GM11168 (cell line): ENCODE measurements at regions not wholly inside any gene's neighbourhood (a gene's known extent, or its start where the extent isn't known, plus 50 kb on each side); places are given as distances from the start of the nearest gene placed in this dataset.

Experiments used
- in situ Hi-C: fragments of 300-500 bp; cut with MboI; formaldehyde crosslinking; loops from one replicate; pipeline ENCODE4 v1.12.0; 2022; ENCODE audit warnings: low sequenced_read_pairs; ENCODE audit not compliant: unreplicated experiment

DNA sequence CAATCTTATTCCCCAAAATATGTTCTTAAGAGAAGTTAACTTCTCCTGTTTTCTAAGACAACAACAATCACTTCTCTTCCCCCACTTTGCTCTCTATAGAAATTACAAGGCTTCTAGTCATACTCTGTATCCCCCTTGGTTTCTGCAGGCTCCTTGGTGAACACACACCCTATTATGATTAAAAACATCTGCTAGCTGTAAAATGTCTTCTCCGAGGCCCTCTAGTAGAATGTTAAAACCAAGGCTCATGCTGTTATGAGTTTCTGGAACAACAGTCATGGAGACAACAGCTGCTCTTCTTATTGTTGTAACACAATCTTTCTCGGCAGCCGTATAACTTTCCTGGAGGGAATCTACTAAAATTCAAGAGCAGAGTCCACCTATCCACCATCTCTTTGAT lies 397.5 kb upstream of the CCDC196 start:
- in situ Hi-C loops: no loop called here

DNA sequence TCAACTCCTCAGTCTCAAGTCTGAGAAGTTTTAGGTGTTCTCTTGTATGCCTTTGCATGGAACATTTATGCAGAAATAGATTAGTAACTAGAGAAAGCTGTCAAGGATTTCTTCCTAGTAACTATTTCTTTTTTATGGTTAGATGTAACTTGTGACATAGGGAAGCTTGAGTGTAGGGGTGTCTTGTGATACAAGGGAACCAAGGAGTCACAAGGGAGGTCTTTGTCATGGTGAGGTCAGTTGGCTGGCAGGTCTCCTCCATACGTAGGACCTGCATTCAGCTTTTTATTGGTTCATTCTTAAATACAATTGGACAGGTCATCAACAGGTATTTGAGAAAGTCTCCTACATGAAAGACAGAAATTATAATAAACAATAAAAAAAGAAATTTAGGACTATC lies 394.0 kb upstream of the CCDC196 start:
- in situ Hi-C loops: no loop called here

DNA sequence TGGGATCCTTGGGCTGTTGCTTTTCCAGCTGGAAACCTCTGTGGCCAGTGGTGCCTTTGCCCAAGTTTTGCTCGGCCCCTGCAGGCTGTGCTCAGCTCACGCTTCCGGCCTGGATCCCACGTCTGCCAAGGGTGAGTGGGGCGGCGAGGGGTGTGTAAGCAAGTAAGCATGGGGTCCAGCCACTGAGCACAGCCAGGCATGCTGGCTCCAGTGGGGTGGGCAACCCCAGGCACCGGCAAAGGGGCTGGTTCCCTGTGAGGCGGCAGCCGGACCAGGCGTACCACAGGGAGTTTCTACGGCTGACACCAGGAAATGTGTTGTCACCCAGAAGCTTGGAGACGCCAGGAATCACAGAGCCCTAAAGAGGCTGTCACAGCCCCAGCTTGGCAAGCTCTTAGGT lies 393.4 kb upstream of the CCDC196 start:
- in situ Hi-C loops: no loop called here

DNA sequence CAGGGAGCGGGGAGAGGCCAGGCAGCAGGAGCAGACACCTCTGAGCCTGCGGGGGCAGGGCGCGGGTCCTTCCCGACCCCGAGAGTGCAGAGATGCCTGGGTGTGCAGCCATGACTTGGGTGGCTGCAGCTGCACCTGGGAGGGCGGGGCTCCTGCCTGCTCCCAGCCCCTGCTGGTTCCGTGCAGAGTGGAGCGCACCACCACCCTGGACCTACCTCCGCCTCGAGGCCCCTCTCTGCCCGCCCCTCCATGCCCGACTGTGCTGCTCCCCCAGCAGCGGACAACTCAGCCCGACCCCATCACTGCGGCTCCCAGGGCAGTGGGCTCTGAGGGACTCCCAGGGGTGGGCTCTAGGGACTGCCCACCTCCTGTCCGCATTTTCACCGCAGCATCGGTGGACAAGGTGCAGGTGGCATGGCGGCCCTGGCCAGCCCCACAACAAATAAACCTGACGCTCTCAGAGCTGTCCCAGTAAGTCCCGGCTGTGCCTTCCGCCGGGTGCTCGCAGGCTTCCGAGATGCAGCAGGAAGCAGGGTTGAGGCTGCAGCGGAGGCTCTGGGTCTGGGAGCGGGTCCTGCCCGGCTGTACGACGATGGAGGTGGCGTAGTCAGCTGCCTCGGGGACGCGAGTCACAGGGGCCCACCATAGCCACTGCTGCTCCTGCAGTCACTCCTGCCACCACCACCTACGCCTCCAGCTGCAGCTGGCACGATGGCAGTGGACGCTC lies 392.0 kb upstream of the CCDC196 start:
- in situ Hi-C loops: no loop called here

DNA sequence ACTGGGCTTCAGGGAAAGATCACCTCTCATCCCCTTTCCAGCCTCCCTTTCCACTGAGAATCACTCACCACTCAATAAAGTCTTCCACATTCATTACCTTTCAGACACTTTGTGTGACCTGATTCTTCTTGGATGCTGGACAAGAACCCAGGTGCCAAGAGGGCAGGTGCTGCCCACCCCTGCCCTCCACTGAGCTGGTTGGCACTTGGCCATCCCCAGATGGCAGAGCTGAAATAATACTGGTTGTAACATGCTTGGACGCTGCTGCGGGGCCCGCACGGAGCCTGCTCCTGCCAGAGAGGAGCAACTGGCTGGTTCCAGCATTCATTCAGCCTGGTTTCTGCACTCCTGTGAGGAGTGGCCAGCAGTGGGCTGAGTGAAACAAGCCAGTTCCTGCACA lies 386.7 kb upstream of the CCDC196 start:
- in situ Hi-C loops: no loop called here

DNA sequence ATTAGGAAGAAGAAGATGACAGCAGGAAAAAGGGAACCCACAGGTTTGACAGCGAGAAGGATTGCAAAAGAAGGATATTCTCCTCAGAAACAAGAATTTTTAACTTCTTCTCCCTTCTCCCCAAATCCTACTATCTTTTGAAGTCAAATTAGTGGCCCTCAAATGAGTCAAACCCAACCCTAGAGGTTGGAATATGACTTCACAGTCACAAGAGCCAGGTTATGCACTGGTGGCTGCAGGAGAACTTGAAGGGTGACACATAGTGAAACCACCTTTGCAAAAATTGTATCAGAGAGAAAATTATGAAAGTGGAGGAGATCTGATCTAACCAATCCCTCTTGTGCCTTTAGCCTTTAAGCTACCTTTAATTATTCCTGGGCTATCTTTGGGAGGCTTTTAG lies 386.2 kb upstream of the CCDC196 start:
- in situ Hi-C loops: no loop called here

DNA sequence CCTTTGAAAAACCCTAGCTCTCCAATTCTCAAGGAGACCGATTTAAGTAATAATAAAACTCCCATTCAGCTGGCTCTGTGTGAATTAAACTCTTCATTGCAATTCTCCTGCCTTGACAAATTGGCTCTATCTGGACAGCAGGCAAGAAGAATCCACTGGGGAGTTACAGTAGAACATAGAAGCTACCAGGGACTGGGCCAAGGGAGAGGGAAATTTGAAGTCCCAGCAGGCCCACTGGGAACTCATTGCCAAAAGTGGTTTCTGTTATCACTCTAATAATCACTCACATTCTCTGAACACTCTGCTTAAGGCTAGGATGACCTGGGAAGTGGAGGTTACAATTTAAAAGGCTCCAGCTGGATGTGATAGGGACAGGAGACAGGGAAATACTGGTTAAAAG lies 384.5 kb upstream of the CCDC196 start:
- in situ Hi-C loops: no loop called here

DNA sequence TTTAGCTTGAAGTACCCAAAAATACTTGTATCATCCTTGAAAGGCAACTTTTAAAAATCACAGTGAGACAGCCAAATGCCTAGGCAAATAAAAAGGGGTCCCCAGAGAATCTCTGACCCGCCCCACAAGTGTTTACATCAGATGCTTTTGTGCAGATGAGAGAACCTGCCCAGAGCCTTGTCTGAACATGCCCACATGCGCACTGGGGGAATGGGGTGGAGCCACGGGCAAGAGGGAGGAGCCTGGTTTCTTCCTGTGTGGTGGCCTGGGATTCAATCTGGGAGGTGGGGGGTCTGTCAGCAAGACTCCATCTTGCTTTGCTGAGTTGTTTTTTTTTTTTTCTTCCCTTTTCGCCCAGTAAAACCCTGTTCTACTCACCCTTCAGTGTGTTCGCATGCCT lies 381.7 kb upstream of the CCDC196 start:
- in situ Hi-C loops: no loop called here

DNA sequence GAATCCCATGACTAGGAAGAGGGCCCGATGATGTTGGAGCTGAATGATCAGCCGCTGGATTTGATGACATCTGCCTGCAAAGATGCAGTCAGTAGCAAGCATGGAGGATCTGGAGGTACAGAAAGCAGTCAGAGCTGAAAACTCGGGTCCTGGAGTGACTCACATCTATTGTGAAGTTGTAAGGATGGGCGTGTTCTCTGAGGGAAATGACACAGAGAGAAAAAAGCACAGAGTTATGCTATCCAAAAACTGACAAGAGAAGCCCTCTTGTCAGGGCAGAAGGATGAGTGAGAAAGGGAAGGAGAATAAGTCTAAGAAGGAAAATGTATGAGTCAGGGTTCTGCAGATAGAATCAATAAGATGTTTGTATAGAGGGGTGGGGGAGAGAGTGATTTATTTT lies 380.4 kb upstream of the CCDC196 start:
- in situ Hi-C loops: no loop called here

DNA sequence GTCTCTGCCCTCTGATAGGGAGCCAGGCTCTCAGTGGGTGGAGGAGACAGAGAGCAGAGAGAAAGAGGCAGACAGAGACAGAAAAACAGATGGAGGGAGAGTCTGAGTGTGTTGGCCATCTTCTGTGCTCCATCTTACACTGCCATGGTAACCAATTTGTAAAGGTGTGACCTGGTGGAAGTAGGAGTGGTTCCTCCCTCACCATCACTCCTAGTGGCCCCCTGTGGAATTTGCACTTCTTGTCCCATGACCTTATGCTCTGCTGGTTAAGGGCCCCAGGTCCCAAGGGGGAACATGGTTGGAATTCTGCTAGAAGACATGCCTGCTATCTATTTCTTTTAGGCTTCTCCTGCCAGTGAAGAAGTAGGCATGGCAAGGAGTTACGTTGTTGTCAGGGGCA lies 376.7 kb upstream of the CCDC196 start:
- in situ Hi-C loops: no loop called here

DNA sequence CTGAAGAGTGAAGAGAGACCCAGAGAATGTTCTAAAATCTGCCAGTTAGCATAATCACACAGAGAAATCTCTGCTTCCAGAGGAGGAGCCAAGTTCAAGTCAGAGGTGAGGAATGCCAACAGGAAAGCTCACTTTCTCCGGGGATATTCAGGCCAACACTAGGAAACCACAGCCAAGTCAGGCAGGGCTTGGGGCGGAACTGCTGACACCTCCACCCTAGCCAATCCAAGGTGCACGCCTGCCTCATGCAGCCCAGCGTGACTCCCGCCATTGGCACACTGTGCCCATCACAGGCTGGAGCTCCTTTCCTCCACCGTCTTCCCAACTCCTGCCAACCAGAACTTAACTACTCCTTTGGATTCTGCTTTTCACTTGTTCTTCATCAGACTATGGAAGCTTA lies 374.3 kb upstream of the CCDC196 start:
- in situ Hi-C loops: no loop called here

DNA sequence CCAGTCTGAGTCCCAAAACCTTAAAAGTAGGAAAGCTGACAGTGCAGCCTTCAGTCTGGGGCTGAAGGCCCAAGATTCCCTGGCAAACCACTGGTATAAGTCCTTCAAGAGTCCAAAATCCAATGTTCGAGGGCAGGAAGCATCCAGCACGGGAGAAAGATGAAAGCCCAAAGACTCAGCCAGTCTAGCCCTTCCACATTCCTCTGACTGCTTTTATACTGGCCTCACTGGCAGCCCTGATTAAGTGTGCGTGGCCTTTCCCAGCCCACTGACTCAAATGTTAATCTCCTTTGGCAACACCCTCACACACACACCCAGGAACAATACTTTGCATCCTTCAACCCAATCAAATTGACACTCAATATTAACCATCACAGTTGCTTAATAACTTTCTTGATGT lies 372.1 kb upstream of the CCDC196 start:
- in situ Hi-C loops: no loop called here

DNA sequence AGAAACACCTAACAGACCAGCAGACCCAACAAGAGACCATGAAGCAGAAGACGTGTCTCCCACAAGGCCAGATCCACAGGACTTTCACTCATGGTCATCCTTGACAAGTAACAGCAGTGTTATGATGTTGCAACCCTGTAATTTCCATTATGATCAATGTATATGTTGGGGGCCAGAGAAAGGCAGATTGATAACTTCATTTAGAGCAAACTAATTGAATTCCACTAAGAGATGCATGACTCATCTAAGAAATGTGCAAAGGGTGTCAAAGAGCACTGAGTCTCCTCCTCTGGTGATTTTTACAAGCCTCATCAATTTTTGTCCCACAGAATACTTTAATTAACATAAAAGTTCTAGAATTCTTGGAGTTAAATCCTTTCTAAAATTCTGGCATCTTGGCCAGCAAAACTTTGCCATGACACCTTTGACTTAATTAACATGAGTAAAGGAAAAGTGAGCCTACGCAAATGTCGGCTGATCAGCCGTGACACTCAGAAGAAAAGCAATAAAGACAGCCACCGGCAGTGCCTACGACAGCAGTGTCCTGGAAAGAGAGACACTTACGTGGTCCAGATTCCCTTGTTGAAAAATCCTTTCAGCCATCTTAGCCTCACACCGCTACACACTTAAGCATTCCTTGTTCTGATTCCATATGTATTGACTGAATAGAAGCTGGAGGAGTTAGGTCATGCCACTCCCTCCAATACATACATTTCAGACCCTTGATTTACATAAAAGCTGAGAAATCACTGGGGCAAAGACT lies 370.2 kb upstream of the CCDC196 start:
- in situ Hi-C loops: no loop called here

DNA sequence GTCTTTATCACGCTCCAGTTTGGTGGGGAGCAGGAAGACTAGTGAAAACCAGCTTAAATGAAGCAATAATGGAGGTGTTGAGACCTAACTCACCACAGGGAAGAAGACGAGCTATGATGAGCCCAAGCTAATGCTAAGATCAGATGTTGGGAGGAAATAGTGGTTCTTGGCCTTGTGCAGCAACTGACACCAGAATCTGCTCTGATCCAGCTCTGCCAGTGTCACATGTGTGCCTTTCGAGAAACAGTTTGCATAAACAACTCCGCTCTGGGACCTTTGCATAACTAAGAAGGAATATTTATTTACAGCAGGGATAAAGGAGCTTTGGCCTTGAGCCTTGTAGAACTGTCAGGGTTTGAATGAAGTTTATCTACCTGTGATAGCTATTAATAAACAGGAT lies 369.4 kb upstream of the CCDC196 start:
- in situ Hi-C loops: no loop called here

DNA sequence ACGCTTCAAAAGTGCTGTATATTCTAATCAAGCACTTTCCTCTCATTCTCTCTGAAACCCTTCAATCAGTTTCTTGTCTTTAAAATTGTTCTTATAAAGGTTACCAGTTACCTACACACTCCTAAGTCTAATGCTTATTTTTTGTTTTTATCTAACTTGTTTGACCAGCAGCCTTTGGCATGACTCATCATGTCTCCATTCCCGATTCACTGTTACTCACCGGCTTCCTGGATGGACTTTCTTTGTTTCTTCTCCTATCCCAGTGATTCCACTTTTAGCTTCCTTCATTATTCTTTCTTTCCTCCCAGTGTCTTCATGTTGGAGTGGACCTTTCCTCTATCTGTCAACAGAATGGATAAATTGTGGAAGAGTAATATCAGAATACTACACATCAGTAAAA lies 368.6 kb upstream of the CCDC196 start:
- in situ Hi-C loops: no loop called here

DNA sequence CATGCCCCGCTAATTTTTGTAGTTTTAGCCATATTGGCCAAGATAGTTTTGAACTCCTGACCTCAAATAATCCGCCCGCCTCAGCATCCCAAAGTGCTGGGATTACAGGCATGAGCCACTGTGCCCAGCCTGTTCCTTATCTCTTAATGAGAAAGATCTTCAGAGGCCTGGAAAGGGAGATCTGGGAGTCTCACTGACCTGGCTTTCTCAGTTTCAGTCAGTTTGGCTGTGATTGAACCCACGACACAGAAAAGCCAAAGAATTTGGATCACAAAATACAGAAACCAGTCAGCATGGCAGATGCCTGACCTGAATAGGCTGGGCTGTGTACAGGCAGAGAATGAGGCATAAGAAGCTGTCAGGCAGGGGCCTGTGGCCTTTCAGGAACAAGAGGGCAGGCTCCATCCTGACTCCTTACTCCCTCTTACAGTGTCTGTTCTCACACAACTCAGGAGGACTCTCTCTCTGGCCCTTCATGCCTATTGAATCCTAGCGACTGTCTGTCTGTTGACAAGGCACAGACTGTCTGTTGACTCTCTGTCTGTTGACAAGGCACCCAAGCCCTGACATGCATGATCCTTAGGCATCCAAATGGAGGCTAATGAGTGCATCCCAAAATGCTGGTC lies 366.5 kb upstream of the CCDC196 start:
- in situ Hi-C loops: no loop called here

DNA sequence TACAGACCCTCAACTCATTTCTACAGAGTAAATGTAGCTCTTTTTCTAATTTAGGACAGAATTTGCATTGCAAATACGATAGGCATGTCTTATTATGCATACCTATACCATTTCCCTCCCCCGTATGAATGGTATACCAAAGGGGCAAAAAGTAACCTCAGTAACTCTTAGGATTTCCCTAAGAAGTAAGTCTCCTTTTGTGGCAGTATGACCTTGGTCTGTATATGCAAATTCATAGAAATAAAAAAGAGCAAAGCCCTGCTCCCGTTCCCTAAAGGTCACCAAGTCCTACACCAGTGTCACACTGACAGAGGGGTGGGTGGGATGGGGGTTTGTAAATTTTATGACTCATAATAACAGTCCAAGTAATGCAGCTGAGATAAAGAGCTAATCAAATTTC lies 365.8 kb upstream of the CCDC196 start:
- in situ Hi-C loops: no loop called here

DNA sequence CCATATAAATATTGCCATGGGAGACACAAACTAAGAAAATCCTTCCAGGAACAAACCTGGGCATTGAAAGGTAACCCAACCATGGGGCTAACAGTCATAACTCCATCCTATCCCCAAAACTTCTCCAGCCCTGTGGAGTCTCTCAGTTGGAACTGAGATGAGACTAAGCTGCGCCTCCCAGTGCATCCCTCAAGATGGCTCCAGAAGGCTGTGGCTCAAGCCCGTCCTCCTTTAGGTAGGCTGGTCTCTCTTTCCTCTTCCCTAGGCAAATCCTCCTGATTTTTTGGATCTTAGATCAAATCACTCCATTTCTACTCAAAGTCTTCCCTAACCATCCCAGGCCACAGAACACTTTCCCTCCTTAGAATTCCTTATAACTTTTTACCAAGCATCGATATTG lies 364.3 kb upstream of the CCDC196 start:
- in situ Hi-C loops: no loop called here

DNA sequence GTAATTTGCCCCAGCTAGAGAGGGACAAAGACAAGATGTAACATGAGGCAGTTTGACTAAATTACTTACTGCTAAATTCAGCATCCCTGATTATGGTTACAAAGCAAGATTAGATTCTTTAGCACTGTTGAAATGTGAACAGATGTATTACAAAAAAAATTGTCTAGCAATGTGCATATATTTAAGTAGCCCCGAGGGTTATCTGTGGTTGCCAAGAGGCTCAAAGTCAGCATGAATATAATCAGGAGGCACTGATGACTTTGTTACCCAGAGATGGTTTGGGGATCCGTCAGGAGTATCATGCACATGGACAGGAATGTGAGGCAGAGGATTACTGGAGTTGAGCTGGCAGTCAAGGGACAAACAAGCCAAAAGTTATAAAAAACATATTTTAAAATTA lies 356.9 kb upstream of the CCDC196 start:
- in situ Hi-C loops: no loop called here

DNA sequence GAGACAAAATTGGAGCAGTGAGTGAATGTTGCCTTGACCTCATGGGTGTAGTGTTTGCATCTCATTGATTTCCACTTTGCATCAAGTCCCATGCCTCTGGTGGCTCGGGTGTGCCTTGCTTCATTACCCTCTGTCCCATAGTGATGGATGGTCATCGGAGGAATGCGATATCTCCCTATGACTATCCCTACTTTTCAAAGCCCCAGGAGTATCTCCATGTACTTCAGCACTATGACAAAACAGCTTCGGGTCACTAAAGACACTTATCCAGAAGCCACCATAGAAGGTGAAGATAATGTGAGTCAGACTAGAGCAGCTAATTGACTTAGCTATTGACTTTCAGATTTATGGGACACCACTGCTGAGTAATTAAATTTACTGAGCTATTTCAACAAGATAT lies 355.1 kb upstream of the CCDC196 start:
- in situ Hi-C loops: no loop called here

DNA sequence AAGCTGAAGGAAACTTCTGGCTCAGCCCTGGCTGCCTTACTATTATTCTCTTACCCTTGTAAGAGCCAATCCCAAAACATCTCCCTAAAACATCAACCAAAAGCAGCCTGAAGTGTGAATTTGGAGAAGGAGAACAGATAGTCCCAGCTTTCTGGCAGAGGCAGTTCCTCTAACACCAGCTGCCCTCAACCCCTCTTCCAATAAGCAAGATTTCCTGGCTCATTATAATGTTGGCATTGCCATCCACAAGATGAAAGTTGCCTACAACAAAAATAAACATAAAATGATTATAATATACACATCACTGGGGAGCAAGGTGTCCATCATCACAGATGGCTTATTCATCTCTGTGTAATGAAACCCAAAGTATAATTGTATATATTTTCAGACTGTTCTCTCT lies 352.5 kb upstream of the CCDC196 start:
- in situ Hi-C loops: no loop called here

DNA sequence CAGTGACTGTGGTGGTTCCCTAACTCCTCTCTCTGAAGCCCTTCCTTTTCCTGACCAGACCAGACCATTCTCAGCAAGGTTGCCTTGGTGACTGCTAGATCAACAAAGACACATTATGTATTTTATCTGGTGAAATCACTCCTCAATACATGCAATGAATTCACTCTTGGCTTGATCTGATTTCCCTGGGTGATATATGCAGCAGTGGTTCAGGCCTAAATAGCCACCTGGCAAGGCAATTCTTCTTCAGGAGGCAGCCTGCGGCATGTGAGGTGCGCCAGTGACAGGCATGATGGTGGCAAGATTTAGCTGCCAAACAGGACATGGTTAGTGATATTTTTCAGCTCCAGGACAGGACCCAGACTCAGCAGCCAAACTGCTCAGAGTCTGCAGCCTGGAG lies 350.3 kb upstream of the CCDC196 start:
- in situ Hi-C loops: no loop called here
